ENCODE measurements at regions not wholly inside any gene's neighbourhood (a gene's known extent, or its start where the extent isn't known, plus 50 kb on each side); places are given as distances from the start of the nearest gene placed in this dataset.

- no peak for DNase-seq (ENCODE audit: low read depth in 2 of 2)
- no peak for TF ChIP-seq CTCF (IDR thresholded peaks at IDR 0.05; ENCODE audit: low read depth, low read length)
- no peak overlapping the region for H3K4me3 ChIP-seq (replicated peaks in 1 of 2; ENCODE audit: low read depth in 2 of 2, low read length in 2 of 2)
Observed at GRCh38 chr12:38469715-38470114, 153.1 kb downstream of the ALG10B start.

GRCh38 chr12:38477340-38478090 is 160.9 kb downstream of the ALG10B start:
- no peak overlapping the region for H3K4me3 ChIP-seq (replicated peaks in 1 of 2; ENCODE audit: low read depth in 2 of 2, low read length in 2 of 2)
- TF ChIP-seq CTCF (IDR thresholded peaks at IDR 0.05; ENCODE audit: low read depth, low read length), result no peak
- no peak for DNase-seq (ENCODE audit: low read depth in 2 of 2)

- TF ChIP-seq CTCF (IDR thresholded peaks at IDR 0.05; ENCODE audit: low read depth, low read length), result no peak
- no peak overlapping the region for H3K4me3 ChIP-seq (replicated peaks in 1 of 2; ENCODE audit: low read depth in 2 of 2, low read length in 2 of 2)
- DNase-seq (ENCODE audit: low read depth in 2 of 2), result no peak
Observed at GRCh38 chr12:38480594-38480993, 164.0 kb downstream of the ALG10B start.

DNA sequence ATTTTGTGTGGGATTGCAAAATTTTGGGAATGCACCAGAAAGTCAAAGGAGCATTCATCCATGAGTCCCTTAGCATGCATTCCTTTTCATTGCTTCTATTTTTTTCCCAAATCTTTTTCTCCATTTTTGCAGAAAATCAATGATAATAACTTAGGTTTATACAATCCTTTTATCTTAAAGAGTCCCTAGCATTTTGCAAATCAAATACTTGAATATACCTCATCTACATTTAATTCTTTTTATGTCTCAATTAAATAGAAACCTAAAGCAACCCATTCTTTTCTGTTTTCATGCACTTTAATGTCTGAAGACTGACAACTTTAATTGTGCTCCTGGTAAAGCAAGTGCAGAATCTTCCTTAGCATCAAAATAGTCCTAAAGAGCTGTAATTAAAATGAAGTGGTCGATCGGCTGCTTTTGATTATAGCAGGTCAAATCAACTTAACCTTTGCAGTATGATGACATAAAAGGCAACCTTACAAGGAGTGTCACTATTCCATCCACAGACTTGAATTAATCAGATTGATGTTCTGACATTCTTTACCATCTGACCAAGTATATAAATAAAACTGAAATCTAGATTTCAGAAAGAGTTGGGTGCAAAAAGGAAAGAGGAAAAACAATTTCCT is 168.4 kb downstream of the ALG10B start:
- no peak for TF ChIP-seq CTCF (IDR thresholded peaks at IDR 0.05; ENCODE audit: low read depth, low read length)
- DNase-seq (ENCODE audit: low read depth in 2 of 2), result no peak
- no peak overlapping the region for H3K4me3 ChIP-seq (replicated peaks in 1 of 2; ENCODE audit: low read depth in 2 of 2, low read length in 2 of 2)

DNA sequence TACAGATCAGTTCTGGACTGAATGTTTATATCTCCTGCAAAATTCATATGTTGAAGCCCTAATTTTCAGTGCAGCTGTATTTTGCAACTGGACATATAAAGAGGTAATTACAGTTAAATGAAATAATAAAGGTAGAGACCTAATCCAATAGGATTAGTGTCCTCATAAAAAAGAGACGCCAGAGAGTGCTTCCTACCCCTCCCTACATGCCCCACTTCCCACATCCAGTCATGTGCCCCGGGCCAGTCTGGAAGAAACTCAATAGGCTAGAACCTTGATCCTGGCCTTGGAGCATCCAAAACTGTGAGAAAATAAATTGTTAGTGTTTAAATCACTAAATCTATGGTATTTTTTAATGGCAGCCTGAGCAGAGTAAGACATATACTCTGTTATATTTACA is 172.3 kb downstream of the ALG10B start:
- no peak for DNase-seq (ENCODE audit: low read depth in 2 of 2)
- no peak overlapping the region for H3K4me3 ChIP-seq (replicated peaks in 1 of 2; ENCODE audit: low read depth in 2 of 2, low read length in 2 of 2)
- no peak for TF ChIP-seq CTCF (IDR thresholded peaks at IDR 0.05; ENCODE audit: low read depth, low read length)

DNA sequence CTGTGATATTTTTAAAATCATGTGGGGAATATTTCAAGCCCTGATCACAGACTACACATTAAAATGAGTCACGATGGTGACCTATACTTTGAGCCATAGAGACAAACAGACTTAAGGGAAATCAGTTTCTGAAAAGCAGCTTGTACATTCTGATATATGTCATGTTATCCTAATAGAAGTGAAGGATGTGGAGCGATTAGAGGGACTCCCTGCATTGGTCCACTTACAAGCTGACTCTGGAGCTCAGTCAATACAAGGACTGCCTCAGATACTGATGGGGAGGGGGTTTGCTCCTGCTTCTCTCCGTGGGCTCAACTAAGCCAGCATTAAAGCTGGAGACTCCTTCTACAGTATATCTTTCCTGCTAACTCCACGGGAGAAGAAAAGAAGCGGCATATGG is 173.5 kb downstream of the ALG10B start:
- TF ChIP-seq CTCF (IDR thresholded peaks at IDR 0.05; ENCODE audit: low read depth, low read length), result no peak
- no peak for DNase-seq (ENCODE audit: low read depth in 2 of 2)
- no peak overlapping the region for H3K4me3 ChIP-seq (replicated peaks in 1 of 2; ENCODE audit: low read depth in 2 of 2, low read length in 2 of 2)
